ENCODE measurements at regions not wholly inside any gene's neighbourhood (a gene's known extent, or its start where the extent isn't known, plus 50 kb on each side); places are given as distances from the start of the nearest gene placed in this dataset.

- TF ChIP-seq CTCF (IDR thresholded peaks at IDR 0.05; ENCODE audit: low read depth, low read length, missing input control) (no peak), REST (IDR thresholded peaks at IDR 0.05) (no peak), TAF1 (conservative IDR thresholded peaks at IDR 0.05) (no peak), SP1 (IDR thresholded peaks at IDR 0.05) (no peak)
These were observed 274.6 kb upstream of the SMIM30 start for GRCh38 chr7:113392841-113393540.

Data from liver (tissue), 3 donors.